ENCODE measurements at regions not wholly inside any gene's neighbourhood (a gene's known extent, or its start where the extent isn't known, plus 50 kb on each side); places are given as distances from the start of the nearest gene placed in this dataset.

DNA sequence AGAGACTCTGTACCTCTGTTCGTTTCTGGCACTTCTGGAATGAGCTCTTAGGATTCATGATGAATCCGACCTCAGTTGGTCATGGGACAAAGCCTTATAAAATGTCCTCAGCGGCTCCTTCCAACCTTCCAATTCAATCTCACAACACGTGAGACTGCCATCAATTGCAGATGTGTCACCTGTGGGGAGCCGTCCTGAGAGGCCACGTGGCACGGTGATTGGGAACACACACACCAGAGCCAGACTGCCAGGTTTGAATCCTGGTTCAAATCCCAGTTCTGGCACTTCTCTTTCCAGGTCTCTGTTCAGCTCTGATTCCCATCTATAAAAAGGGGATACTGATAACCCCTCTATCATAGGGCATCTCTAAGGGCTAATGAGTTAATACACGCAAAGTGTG lies 124.5 kb downstream of the ANKRD60 start (continued):
- TF ChIP-seq, protein P1, sequence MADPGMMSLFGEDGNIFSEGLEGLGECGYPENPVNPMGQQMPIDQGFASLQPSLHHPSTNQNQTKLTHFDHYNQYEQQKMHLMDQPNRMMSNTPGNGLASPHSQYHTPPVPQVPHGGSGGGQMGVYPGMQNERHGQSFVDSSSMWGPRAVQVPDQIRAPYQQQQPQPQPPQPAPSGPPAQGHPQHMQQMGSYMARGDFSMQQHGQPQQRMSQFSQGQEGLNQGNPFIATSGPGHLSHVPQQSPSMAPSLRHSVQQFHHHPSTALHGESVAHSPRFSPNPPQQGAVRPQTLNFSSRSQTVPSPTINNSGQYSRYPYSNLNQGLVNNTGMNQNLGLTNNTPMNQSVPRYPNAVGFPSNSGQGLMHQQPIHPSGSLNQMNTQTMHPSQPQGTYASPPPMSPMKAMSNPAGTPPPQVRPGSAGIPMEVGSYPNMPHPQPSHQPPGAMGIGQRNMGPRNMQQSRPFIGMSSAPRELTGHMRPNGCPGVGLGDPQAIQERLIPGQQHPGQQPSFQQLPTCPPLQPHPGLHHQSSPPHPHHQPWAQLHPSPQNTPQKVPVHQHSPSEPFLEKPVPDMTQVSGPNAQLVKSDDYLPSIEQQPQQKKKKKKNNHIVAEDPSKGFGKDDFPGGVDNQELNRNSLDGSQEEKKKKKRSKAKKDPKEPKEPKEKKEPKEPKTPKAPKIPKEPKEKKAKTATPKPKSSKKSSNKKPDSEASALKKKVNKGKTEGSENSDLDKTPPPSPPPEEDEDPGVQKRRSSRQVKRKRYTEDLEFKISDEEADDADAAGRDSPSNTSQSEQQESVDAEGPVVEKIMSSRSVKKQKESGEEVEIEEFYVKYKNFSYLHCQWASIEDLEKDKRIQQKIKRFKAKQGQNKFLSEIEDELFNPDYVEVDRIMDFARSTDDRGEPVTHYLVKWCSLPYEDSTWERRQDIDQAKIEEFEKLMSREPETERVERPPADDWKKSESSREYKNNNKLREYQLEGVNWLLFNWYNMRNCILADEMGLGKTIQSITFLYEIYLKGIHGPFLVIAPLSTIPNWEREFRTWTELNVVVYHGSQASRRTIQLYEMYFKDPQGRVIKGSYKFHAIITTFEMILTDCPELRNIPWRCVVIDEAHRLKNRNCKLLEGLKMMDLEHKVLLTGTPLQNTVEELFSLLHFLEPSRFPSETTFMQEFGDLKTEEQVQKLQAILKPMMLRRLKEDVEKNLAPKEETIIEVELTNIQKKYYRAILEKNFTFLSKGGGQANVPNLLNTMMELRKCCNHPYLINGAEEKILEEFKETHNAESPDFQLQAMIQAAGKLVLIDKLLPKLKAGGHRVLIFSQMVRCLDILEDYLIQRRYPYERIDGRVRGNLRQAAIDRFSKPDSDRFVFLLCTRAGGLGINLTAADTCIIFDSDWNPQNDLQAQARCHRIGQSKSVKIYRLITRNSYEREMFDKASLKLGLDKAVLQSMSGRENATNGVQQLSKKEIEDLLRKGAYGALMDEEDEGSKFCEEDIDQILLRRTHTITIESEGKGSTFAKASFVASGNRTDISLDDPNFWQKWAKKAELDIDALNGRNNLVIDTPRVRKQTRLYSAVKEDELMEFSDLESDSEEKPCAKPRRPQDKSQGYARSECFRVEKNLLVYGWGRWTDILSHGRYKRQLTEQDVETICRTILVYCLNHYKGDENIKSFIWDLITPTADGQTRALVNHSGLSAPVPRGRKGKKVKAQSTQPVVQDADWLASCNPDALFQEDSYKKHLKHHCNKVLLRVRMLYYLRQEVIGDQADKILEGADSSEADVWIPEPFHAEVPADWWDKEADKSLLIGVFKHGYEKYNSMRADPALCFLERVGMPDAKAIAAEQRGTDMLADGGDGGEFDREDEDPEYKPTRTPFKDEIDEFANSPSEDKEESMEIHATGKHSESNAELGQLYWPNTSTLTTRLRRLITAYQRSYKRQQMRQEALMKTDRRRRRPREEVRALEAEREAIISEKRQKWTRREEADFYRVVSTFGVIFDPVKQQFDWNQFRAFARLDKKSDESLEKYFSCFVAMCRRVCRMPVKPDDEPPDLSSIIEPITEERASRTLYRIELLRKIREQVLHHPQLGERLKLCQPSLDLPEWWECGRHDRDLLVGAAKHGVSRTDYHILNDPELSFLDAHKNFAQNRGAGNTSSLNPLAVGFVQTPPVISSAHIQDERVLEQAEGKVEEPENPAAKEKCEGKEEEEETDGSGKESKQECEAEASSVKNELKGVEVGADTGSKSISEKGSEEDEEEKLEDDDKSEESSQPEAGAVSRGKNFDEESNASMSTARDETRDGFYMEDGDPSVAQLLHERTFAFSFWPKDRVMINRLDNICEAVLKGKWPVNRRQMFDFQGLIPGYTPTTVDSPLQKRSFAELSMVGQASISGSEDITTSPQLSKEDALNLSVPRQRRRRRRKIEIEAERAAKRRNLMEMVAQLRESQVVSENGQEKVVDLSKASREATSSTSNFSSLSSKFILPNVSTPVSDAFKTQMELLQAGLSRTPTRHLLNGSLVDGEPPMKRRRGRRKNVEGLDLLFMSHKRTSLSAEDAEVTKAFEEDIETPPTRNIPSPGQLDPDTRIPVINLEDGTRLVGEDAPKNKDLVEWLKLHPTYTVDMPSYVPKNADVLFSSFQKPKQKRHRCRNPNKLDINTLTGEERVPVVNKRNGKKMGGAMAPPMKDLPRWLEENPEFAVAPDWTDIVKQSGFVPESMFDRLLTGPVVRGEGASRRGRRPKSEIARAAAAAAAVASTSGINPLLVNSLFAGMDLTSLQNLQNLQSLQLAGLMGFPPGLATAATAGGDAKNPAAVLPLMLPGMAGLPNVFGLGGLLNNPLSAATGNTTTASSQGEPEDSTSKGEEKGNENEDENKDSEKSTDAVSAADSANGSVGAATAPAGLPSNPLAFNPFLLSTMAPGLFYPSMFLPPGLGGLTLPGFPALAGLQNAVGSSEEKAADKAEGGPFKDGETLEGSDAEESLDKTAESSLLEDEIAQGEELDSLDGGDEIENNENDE (IDR thresholded peaks at IDR 0.05; ENCODE audit: insufficient replicate concordance, low read length) = no peak
- TF ChIP-seq BRCA1 (IDR thresholded peaks at IDR 0.05; ENCODE audit: low read depth, low read length) (no peak), KDM5A (IDR thresholded peaks at IDR 0.05; ENCODE audit: low read length) (no peak), TAF1 (IDR thresholded peaks at IDR 0.05; ENCODE audit: low read depth, low read length) (no peak), TCF12 (IDR thresholded peaks at IDR 0.05; ENCODE audit: low read depth, low read length) (no peak), EP300 (IDR thresholded peaks at IDR 0.05; ENCODE audit: borderline replicate concordance in 1 of 2, low read depth in 2 of 2, low read length in 2 of 2) (no peak), RNF2 (IDR thresholded peaks at IDR 0.05; ENCODE audit: borderline replicate concordance, low read depth, low read length, missing control alignments, poor library complexity, severe bottlenecking) (no peak), POLR2AphosphoS5 (IDR thresholded peaks at IDR 0.05; ENCODE audit: low read depth, low read length) (no peak)
- TF ChIP-seq, protein P2, sequence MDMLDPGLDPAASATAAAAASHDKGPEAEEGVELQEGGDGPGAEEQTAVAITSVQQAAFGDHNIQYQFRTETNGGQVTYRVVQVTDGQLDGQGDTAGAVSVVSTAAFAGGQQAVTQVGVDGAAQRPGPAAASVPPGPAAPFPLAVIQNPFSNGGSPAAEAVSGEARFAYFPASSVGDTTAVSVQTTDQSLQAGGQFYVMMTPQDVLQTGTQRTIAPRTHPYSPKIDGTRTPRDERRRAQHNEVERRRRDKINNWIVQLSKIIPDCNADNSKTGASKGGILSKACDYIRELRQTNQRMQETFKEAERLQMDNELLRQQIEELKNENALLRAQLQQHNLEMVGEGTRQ (IDR thresholded peaks at IDR 0.05; ENCODE audit: low read length) = no peak

Data from H1 (cell line).